Lower lobe of right lung (tissue), 2 donors: ENCODE measurements at regions not wholly inside any gene's neighbourhood (a gene's known extent, or its start where the extent isn't known, plus 50 kb on each side); places are given as distances from the start of the nearest gene placed in this dataset.
A peak's percentile ranks its signal among the peaks of the same experiment; 100 is the strongest.

Source experiments
- ATAC-seq, 2 donors: fragments of 200-7000 bp; cut with Tn5 transposase; one replicate each; pipeline ENCODE4 v1.9.1; 2020 to 2022; ENCODE audit warnings: mild to moderate bottlenecking in 2 of 2, moderate library complexity in 2 of 2
- DNase-seq: peaks from one replicate; pipeline ENCODE4 v3.0.0-alpha.2; 2020
- H3K27ac ChIP-seq: fragments of 200-600 bp; one replicate; pipeline ENCODE4 v1.8.0; 2022
- H3K27me3 ChIP-seq: fragments of 200-600 bp; one replicate; pipeline ENCODE4 v1.8.0; 2022; ENCODE audit warnings: low read depth
- H3K36me3 ChIP-seq: fragments of 200-600 bp; one replicate; pipeline ENCODE4 v1.8.0; 2022; ENCODE audit warnings: mild to moderate bottlenecking
- H3K4me1 ChIP-seq: fragments of 200-600 bp; one replicate; pipeline ENCODE4 v1.8.0; 2022
- H3K4me3 ChIP-seq: fragments of 200-600 bp; one replicate; pipeline ENCODE4 v1.8.0; 2022; ENCODE audit warnings: mild to moderate bottlenecking
- H3K9me3 ChIP-seq: fragments of 200-600 bp; one replicate; pipeline ENCODE4 v1.8.0; 2022
- intact Hi-C: fragments of 100-400 bp; cut with DNase I; formaldehyde crosslinking; loops from one replicate; pipeline ENCODE4 v1.11.0; 2022
- TF ChIP-seq, protein P1 (sequence below): fragments of 200-600 bp; IDR thresholded peaks from one replicate; pipeline ENCODE4 v1.8.0; 2022; ENCODE audit warnings: antibody characterized with exemption, mild to moderate bottlenecking
- donor health status: DM: no; HTN: yes; CAD: no; lungs with severe emphysema.

DNA sequence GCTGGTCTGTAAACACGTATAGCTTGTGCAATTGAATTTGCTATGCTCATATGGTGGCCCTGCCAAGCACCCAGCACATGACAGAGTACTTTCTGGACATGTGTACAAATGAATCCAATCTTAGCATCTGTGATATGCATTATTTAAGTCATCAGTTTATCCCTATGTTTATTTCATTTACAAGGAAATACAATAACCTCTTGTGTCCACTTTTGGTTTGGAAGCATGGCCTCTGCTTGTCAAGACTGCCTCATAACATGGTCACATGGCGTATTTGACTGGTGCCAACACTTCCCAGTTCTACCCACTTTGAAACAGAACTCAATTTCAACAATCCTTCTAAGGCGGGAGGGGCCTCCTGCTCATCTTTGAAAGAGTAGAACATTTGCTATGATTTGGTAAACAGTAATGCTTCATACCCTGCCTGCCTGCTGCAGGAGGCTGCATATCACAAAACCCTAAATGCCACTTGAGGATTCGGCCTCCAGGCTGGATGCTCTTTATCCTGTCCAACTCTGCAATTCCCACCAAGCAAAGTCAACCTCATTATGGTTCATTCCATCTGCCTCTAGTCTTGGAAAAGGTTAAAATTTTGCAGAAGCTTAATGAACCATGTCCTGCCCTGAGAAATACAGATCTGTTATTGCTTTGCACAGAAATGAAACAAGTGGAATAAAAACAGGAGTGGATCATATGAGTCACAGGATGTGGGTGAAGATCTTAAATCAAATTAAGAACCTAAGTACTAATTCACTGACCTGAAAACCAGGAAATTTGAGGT, 151.3 kb downstream of the CYSLTR2 start:
- H3K4me3 ChIP-seq, result no peak overlapping the region
- intact Hi-C loops, result no loop called here
- ATAC-seq (no peak), DNase-seq (no peak)
- TF ChIP-seq, protein P1, sequence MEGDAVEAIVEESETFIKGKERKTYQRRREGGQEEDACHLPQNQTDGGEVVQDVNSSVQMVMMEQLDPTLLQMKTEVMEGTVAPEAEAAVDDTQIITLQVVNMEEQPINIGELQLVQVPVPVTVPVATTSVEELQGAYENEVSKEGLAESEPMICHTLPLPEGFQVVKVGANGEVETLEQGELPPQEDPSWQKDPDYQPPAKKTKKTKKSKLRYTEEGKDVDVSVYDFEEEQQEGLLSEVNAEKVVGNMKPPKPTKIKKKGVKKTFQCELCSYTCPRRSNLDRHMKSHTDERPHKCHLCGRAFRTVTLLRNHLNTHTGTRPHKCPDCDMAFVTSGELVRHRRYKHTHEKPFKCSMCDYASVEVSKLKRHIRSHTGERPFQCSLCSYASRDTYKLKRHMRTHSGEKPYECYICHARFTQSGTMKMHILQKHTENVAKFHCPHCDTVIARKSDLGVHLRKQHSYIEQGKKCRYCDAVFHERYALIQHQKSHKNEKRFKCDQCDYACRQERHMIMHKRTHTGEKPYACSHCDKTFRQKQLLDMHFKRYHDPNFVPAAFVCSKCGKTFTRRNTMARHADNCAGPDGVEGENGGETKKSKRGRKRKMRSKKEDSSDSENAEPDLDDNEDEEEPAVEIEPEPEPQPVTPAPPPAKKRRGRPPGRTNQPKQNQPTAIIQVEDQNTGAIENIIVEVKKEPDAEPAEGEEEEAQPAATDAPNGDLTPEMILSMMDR, result no peak
- H3K36me3 ChIP-seq, result no peaks in the 10 kb centered on the region
- no peak overlapping the region for H3K27ac ChIP-seq
- no peaks in the 10 kb centered on the region for H3K4me1 ChIP-seq
- H3K9me3 ChIP-seq, result no peaks in the 10 kb centered on the region
- no peaks in the 10 kb centered on the region for H3K27me3 ChIP-seq

DNA sequence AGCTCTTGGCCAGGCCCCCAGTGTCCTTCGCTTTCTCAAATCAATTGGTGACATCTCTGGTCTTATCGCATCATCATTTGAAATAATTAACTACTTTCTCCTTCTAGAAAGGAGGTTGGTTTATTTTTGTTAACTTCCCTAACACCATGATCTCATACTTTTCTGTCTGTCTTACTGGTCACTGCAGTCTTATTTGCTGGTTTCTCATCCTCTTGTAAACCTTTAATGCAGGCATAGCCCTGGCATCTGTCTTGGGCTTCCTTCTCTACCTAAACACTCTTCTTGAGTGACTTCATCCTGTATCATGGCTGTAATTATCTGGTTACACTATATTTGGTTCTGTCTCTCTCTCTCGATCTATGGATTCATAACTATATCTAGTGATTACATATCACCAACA, 152.8 kb downstream of the CYSLTR2 start:
- Histone ChIP-seq H3K36me3 (no peaks in the 10 kb centered on the region), H3K9me3 (no peaks in the 10 kb centered on the region), H3K27ac (no peak overlapping the region), H3K27me3 (no peaks in the 10 kb centered on the region), H3K4me3 (no peak overlapping the region), H3K4me1 (no peaks in the 10 kb centered on the region)
- TF ChIP-seq, protein P1, result no peak
- intact Hi-C loops, result no loop called here
- DNase-seq (no peak), ATAC-seq (no peak)

DNA sequence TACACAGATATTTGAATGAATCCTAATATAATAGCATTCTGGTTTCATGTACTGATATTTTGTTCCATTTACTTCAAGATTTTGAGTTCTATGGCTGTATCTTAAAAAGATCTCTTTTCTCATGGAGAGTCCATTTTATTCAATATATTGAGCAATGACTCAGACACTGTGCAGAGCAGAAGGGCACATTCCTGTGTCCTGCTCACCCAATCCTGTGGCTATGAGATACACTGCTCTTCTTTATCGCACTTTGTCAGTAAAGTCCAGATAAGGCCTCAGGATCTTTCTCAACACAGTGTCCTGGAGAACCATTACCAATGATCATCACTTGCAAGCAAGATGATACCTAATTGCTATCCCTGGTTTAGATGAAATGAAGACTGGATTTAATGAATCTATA, 155.0 kb downstream of the CYSLTR2 start:
- intact Hi-C loops, result no loop called here
- TF ChIP-seq, protein P1, result no peak
- Histone ChIP-seq H3K4me3 (no peak overlapping the region), H3K36me3 (no peaks in the 10 kb centered on the region), H3K4me1 (no peaks in the 10 kb centered on the region), H3K27ac (no peak overlapping the region), H3K9me3 (no peaks in the 10 kb centered on the region), H3K27me3 (no peaks in the 10 kb centered on the region)
- ATAC-seq, result no peak
- DNase-seq, result no peak

DNA sequence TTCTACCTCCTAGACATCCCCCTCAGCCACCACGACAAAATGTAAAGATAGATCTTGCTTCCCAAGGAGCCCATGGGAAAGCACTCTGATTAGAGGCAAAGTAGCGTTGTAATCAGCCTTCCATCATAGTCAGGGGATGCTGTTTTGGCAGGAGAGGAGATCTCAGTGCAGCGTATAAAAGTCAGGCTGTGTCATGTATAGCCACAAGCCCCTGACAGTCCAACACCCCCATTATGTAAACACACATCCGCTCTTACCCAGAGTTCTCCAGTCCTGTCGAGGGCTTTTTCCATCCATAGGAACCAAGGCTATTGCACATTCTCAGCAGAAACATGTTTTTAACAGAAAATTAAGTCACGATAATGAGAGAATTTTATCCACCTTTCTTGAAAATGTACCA, 156.3 kb downstream of the CYSLTR2 start:
- Histone ChIP-seq H3K27ac (no peak overlapping the region), H3K4me1 (no peaks in the 10 kb centered on the region), H3K36me3 (no peaks in the 10 kb centered on the region), H3K4me3 (no peak overlapping the region), H3K9me3 (no peaks in the 10 kb centered on the region), H3K27me3 (no peaks in the 10 kb centered on the region)
- DNase-seq (no peak), ATAC-seq (no peak)
- TF ChIP-seq, protein P1, result no peak
- intact Hi-C loops, result no loop called here

DNA sequence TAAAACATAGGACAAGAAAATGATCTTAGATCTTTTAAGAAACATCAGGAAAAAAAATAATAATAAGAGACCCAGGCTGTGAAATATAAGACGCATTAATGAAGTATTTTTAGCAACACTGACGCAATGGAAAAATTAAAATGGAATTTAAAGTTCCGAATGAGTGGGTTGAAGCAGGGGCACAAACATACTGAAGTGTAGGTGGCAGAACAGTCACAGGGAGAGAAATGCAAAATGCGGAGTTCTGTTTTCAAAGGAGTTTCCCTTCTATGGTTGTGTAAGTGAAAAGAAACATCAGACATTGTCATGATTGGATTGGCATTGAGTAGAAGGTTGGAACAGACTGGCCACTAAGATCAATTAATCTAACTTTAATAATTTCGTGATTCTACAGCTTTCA, 159.8 kb downstream of the CYSLTR2 start:
- no peaks in the 10 kb centered on the region for H3K9me3 ChIP-seq
- TF ChIP-seq, protein P1, result no peak
- no peaks in the 10 kb centered on the region for H3K27me3 ChIP-seq
- no peak for DNase-seq
- no peaks in the 10 kb centered on the region for H3K36me3 ChIP-seq
- intact Hi-C loops, result no loop called here
- H3K27ac ChIP-seq, result no peak overlapping the region
- no peak overlapping the region for H3K4me3 ChIP-seq
- ATAC-seq, result peak; percentile 47 to 49
- H3K4me1 ChIP-seq, result peaks cover 6% of the 10 kb centered on the region
